Iris pigment epithelial cell (primary cell): ENCODE measurements at regions not wholly inside any gene's neighbourhood (a gene's known extent, or its start where the extent isn't known, plus 50 kb on each side); places are given as distances from the start of the nearest gene placed in this dataset.

Experiments
- DNase-seq: peaks from one replicate; pipeline ENCODE4 v3.0.0-alpha.2; 2011; ENCODE audit warnings: low read depth

DNA sequence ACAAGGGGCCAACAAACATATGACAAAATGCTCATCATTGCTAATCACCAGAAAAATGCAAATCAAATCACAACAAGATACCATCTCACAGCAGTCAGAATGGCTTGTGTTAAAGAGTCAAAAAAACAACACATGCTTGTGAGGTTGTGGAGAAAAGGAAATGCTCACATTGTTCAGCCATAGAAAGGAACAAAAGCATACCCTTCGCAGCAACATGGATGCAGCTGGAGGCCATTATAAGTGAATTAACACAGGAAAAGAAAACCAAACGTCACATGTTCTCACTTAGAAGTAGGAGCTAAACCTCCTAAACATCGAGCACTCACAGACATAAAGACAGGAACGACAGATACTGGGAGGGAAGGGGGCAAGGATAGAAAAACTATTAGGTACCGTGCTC lies 678.4 kb upstream of the GRM7 start:
- no peak for DNase-seq

DNA sequence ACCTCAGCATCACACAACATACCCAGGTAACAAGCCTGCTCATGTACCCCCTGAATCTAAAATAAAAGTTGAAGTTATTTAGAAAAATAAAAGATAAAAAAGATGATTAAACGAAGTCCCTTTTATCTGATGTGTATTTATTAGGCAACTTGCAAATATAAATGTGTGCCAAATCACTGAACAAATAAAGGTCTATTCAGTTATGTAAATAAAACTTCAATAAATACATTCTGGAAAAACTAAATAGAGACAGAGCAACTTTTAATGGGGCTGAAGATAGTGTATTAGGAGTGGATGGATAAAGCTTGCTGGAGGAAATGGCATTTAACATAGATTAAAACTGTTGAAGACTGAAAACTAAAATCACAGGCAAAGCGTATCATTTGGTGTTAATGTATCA lies 678.0 kb upstream of the GRM7 start:
- DNase-seq = no peak

GRCh38 chr3:6189384-6189783 lies 671.5 kb upstream of the GRM7 start:
- DNase-seq = no peak

DNA sequence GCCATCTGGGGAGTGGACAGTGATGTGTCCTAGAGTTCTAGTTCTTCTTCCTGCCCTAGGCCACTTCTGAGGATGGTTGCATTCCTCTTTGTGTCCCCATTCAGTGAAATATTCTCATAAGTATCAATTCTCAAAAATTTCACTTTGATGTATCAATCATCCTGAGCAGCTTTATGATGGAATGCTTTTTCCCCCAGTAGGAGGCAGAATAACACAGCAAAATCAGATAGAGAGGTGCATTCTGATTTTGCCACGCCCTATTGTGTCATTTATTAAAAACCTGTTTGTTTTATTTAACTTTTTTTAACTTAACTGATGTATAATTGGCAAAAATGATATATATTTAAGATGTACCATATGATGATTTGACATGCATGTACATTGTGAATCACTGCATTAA lies 656.0 kb upstream of the GRM7 start:
- DNase-seq = no peak

- no peak for DNase-seq
Observed at GRCh38 chr3:6216135-6217026, 644.5 kb upstream of the GRM7 start.

GRCh38 chr3:6220447-6220846 lies 640.5 kb upstream of the GRM7 start:
- DNase-seq = no peak

DNA sequence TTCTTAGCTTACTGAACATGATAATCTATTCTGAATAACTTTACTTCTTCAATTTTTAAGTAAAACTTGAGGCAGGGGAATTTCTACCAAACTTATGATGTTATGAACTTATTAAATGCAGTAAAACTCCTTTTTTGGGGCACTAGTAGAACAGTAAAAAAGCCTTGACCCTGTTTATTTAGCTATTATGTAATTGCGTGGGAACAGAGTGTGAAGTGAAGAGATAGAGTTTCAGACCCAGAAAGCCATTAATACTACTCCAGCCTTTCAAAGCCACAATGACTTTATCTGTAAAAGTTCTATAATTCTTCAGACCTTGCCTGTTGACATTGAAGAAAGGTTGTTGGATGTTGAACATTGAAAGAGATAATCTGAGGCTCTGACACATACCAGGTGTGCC lies 638.8 kb upstream of the GRM7 start:
- DNase-seq = no peak

- no peak for DNase-seq
Observed at GRCh38 chr3:6223572-6223971, 637.3 kb upstream of the GRM7 start.

DNA sequence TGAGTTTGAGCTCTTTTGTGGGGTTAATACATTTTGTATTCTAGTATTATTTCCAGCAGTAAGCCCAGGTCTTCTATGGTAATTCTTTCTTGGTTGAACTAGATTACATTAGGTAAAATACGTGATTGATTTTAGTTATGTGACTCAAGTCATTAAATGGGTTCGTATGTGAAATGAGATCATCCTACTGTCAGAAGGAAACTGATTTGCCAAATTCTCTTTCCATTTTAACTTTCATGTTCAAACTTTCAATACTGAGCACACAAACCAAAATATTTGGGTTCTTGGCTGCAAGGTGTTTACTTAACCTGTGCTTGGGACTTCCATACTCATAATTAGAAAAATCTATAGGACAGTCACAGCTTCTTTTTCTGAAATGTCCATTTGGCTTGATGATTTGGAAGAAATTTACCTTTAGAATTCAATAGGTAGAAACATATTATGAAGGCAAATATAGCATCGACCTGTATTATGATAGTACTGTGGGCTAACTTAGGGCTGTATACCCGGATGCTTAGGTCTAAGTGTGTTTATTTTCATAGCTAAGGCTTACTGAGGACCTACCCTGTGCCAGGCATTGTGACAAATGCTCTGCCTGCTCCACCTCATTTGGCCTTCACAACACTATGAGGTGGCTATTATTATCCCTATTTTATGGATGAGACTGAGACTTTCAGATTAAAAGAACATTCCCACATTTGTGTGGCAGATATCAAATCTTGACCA lies 631.8 kb upstream of the GRM7 start:
- no peak for DNase-seq

DNA sequence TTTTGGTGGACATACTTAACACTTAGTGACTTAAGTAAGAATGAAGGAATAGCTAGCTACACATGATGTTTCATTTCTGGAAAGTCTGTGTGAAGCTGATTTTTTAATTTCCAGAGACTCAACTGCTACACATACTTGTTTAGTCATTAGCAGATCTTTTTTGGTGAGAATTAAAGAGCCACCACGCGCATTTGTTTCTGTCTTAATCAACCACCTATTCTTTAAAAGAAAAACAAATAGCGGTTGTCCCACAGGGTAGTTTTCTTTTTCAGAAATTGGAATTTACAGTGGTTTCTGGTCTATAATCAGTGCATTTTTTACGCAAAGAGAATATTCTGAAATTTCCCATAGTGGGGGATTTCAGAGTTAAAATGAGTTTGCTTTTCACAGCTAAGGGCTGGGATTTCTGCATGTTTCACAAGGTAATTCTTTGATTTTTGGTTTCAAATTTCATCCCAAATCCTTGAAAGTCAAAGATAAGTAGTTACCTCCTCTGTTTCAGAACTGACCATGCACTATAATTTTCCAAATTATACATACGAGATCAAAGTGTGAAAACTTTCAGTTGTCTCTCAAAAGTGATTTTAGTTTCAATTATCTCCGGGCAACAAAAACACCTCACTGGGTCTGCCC lies 631.0 kb upstream of the GRM7 start:
- no peak for DNase-seq

GRCh38 chr3:6242104-6242503 lies 618.8 kb upstream of the GRM7 start:
- DNase-seq = no peak

GRCh38 chr3:6248528-6248927 lies 612.4 kb upstream of the GRM7 start:
- no peak for DNase-seq

DNA sequence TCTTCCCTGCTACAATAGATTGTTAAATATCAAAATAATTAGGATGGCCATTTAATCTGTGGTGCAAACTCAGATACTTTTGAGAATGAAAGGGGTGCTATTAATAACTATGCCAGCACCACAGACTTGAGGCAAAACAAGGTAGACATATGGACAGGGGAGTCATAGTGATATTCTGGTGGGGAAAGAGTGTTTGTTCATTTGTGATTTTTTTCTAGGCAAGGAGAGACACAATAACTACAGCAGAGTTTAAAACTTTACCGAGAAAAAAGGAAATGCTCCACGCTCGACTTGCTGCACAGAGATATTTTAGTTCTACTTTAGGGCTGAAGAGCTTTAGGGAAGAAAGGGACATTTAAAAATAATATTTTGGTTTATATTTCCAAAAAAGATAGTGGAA lies 611.2 kb upstream of the GRM7 start:
- DNase-seq = no peak

GRCh38 chr3:6250167-6250566 lies 610.7 kb upstream of the GRM7 start:
- no peak for DNase-seq

DNA sequence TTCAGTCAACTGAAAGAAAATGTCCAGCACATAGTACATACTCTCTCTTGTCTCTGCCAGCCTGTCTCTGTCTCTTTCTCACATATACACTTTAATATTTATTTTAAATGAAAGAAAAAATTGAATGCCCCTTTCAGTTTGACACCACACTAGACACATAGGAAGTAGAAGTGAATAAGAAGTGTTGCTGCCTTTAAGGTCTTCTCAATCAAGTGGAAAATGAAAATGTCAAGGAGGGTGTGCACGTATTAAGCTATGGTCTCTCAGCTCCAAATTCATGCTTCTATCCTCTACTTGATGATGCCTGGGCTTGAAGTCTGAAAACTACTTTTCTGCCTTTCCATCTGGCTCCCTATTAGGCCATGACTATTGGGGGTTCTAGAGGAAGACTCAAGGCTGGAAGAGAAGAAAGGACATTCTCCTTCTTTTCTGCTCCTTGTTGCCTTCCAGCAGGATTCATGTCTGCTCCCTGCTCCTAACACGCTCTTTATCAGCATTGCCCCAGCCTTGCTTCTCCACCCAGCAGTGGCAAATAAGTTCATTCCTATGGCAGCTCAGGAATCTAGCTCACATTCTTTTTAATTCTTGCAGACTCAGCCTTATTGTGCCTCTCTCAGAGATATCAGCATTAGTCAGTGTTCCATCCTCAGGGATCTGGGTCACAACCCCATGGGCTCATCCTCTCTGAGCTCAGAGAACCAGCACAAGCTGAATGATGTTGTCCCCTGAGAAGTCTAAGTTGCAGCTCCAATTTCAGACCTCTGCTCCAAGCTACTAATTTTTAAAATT lies 609.1 kb upstream of the GRM7 start:
- no peak for DNase-seq

- no peak for DNase-seq
Observed at GRCh38 chr3:6254490-6254889, 606.4 kb upstream of the GRM7 start.

GRCh38 chr3:6255229-6255628 lies 605.7 kb upstream of the GRM7 start:
- DNase-seq = no peak

DNA sequence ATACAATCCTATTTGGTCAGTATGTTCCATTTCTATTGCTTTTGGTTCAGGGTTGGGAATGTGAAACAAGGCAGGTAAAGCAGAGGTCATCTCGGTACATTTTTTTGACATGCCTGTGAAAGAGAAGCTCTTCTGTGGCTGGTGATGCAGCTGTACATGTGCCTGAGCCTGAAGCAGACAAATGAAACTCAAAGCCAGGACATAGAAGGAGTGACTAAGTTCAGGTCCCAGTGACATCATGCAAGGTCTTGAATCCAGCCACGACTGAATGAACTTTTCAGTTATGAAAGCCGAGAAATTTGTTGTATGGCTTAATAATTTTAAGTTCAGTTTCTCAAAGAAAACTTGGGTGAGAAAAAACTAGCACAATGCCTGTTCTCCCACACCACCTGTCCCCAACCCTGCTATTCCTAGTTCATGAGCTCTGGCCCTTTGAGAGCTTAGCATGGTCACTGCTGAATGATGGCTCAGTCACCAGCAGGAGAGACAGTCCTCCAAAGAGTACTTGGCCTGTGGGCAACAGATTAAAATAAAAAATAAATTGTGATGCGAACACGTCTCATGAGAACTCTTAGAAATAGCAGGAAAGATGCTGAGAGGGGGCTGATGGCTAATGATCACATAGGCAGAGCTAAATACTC lies 600.2 kb upstream of the GRM7 start:
- no peak for DNase-seq

- DNase-seq = no peak
Observed at GRCh38 chr3:6262010-6262409, 598.9 kb upstream of the GRM7 start.

DNA sequence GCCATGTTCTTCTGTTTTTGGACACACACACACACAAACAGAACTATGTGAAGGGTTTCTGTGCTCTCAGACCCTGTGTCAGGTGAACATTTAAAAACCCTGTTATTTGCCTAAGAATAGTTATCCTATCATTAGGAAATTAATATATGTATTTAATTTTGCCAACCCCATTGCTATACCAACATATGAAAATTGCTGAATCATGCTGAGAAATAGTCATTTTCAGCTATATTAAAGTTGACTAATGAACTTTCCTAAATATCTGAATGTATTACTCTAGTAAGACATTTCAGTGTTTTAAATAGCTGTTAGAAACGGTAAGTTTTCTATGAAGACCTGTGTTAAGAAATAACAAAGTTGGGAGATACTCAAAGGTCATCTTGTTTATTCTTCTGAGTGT lies 596.9 kb upstream of the GRM7 start:
- DNase-seq = no peak

GRCh38 chr3:6264906-6265305 lies 596.0 kb upstream of the GRM7 start:
- DNase-seq = no peak

- no peak for DNase-seq
Observed at GRCh38 chr3:6266135-6266534, 594.8 kb upstream of the GRM7 start.
